K562 (cell line): ENCODE measurements at regions not wholly inside any gene's neighbourhood (a gene's known extent, or its start where the extent isn't known, plus 50 kb on each side); places are given as distances from the start of the nearest gene placed in this dataset.

Experiments used
- ATAC-seq: fragments of 200-7000 bp; cut with Tn5 transposase; 3 replicates; pipeline ENCODE4 v1.9.1; 2020; ENCODE audit warnings: moderate library complexity
- BruUV-seq: library from RNA; stranded (reverse); fragments of 400-500 nt; replicated peaks from 2 replicates; lab custom pipeline; 2021; lab: Mats Ljungman, UMichigan
- CTCF ChIA-PET: fragments of 300-600 bp; formaldehyde crosslinking; extraction: SDS; loops from one replicate; lab custom pipeline; 2021; ENCODE audit warnings: low intra/inter-chr PET ratio; lab: Yijun Ruan, JAX
- POLR2A ChIA-PET: fragments of 300-600, 350-650 bp; sonication (Branson Sonifier 250); formaldehyde crosslinking; extraction: SDS; loops from one replicate; lab custom pipeline; 2021; ENCODE audit warnings: antibody characterized with exemption, inconsistent platforms; lab: Yijun Ruan, JAX
- DNase-seq, 4 experiments: peaks; one replicate each; pipeline versions ENCODE4 v3.0.0 to v3.0.0-alpha.2; 2011 to 2018; ENCODE audit warnings: low spot score in 3 of 4, mixed read lengths in 3 of 4; ENCODE audit errors: extremely low read depth in 1 of 4
- FAIRE-seq: peaks from 2 replicates; lab custom pipeline; 2011; peaks lifted over from hg19 to GRCh38; lab: Jason Lieb, UNC
- H2AFZ ChIP-seq: 2 replicates; pipeline ENCODE4 v1.6.0; 2011; ENCODE audit warnings: low read depth, low read length, control low read depth, inconsistent platforms
- H3K27ac ChIP-seq: fragments of 200-600 bp; 3 replicates; pipeline ENCODE4 v1.8.0; 2011; ENCODE audit warnings: low read depth, mild to moderate bottlenecking, control low read depth, inconsistent platforms, low read length, moderate library complexity, mixed read lengths; ENCODE audit errors: extremely low read depth
- H3K27me3 ChIP-seq, 2 experiments: fragments of 300-600 bp in 1 of 2; 2 replicates in 1 of 2; 3 replicates in 1 of 2; pipeline versions ENCODE4 v1.6.0 to v1.8.0; 2011; ENCODE audit warnings: inconsistent platforms in 2 of 2, low read length in 2 of 2, mild to moderate bottlenecking in 1 of 2, mixed read lengths in 1 of 2, moderate library complexity in 1 of 2; ENCODE audit not compliant: control insufficient read depth in 2 of 2, insufficient read depth in 2 of 2
- H3K36me3 ChIP-seq: fragments of 300-600 bp; 3 replicates; pipeline ENCODE4 v1.8.0; 2011; ENCODE audit warnings: mild to moderate bottlenecking, low read length, inconsistent platforms; ENCODE audit not compliant: control insufficient read depth, insufficient read depth
- H3K4me1 ChIP-seq, 2 experiments: fragments of 200-600 bp in 1 of 2; replicated peaks in 1 of 2; 2 replicates in 1 of 2; 3 replicates in 1 of 2; pipeline versions ENCODE4 v1.5.1 to v1.8.0; 2011; ENCODE audit warnings: inconsistent platforms in 2 of 2, low read length in 2 of 2, mild to moderate bottlenecking in 1 of 2, mixed read lengths in 1 of 2, moderate library complexity in 1 of 2; ENCODE audit not compliant: control insufficient read depth in 2 of 2, insufficient read depth in 2 of 2
- H3K4me2 ChIP-seq: 2 replicates; pipeline ENCODE4 v1.6.1; 2011; ENCODE audit warnings: low read length, control low read depth, inconsistent platforms, mixed read lengths; ENCODE audit not compliant: insufficient read depth
- H3K4me3 ChIP-seq: fragments of 200-600 bp; sonication (generic), shearing (Covaris generic); 2 replicates; pipeline ENCODE4 v1.5.1; 2016; ENCODE audit warnings: control low read depth, inconsistent platforms
- H3K79me2 ChIP-seq: fragments of 200-600 bp; 3 replicates; pipeline ENCODE4 v1.8.0; 2011; ENCODE audit warnings: low read length, inconsistent platforms; ENCODE audit not compliant: control insufficient read depth, insufficient read depth
- H3K9ac ChIP-seq, 2 experiments: 2 replicates each; pipeline versions ENCODE4 v1.6.0 to v1.6.1; 2011; ENCODE audit warnings: low read depth in 2 of 2, low read length in 2 of 2, control low read depth in 1 of 2, inconsistent platforms in 1 of 2, mild to moderate bottlenecking in 1 of 2, mixed read lengths in 1 of 2; ENCODE audit not compliant: insufficient read depth in 1 of 2
- H3K9me1 ChIP-seq: one replicate; pipeline ENCODE4 v1.6.0; 2011; ENCODE audit warnings: inconsistent platforms, mild to moderate bottlenecking, low read length, moderate library complexity; ENCODE audit not compliant: control insufficient read depth, insufficient read depth
- H3K9me3 ChIP-seq: replicated peaks from 2 replicates; pipeline ENCODE4 v1.5.1; 2011; ENCODE audit warnings: low read depth, low read length, inconsistent platforms; ENCODE audit not compliant: control insufficient read depth, insufficient read depth
- H4K20me1 ChIP-seq: replicated peaks from 2 replicates; pipeline ENCODE4 v1.6.1; 2011; ENCODE audit warnings: low read length, inconsistent platforms, mixed read lengths; ENCODE audit not compliant: control insufficient read depth, insufficient read depth
- DMBX1 ChIP-seq: fragments of 250-450 bp; sonication (Bioruptor Pico); IDR thresholded peaks from 2 replicates; pipeline ENCODE4 v1.8.0; 2022; ENCODE audit warnings: inconsistent platforms, mild to moderate bottlenecking, moderate library complexity, borderline replicate concordance
- ETV6 ChIP-seq, 3 experiments: fragments of 150-350 bp in 1 of 3; sonication (generic) in 1 of 3; formaldehyde crosslinking in 1 of 3; IDR thresholded peaks; 2 replicates each; pipeline versions ENCODE4 v1.6.1 to v1.8.0; 2014 to 2022; ENCODE audit warnings: borderline replicate concordance in 2 of 3, low read depth in 2 of 3, antibody characterized with exemption in 1 of 3, low read length in 1 of 3, mild to moderate bottlenecking in 1 of 3, missing genetic modification reagents in 1 of 3
- RBM17 ChIP-seq: fragments of 200-400 bp; formaldehyde crosslinking; IDR thresholded peaks from 2 replicates; pipeline ENCODE4 v1.6.1; 2017; ENCODE audit warnings: low read depth, mild to moderate bottlenecking, low read length, borderline replicate concordance
- SLC30A9 ChIP-seq: fragments of 250-450 bp; sonication (Bioruptor Pico); IDR thresholded peaks from 2 replicates; pipeline ENCODE4 v1.8.0; 2022; ENCODE audit warnings: mild to moderate bottlenecking, moderate library complexity
- SMARCC2 ChIP-seq: fragments of 450-650 bp; IDR thresholded peaks from 2 replicates; pipeline ENCODE4 v1.6.1; 2017; ENCODE audit warnings: antibody characterized with exemption, moderate library complexity, mild to moderate bottlenecking, low read depth
- WGBS: fragments of 100-300 bp; shearing (Covaris generic); methylation state at CpG from one replicate; pipeline ENCODE4 v1.1.6; 2016; ENCODE audit warnings: low coverage, mixed read lengths; ENCODE audit not compliant: insufficient coverage; ENCODE audit errors: missing lambda C conversion rate; 5-methylcytosine and 5-hydroxymethylcytosine counted together
- in situ Hi-C: fragments of 300-500 bp; cut with MboI; formaldehyde crosslinking; loops from 4 replicates; pipeline ENCODE4 v1.15.0; 2018; ENCODE audit warnings: inconsistent platforms, mixed read lengths
- intact Hi-C: fragments of 100-400 bp; cut with micrococcal nuclease; formaldehyde crosslinking; loops from 2 replicates; pipeline ENCODE4 v1.14.2; 2022
- TF ChIP-seq, protein P1 (sequence below): fragments of 250-450 bp; sonication (Bioruptor Pico); IDR thresholded peaks from 2 replicates; pipeline ENCODE4 v1.5.0; 2021
- TF ChIP-seq, protein P2 (sequence below), 2 experiments: fragments of 250-450 bp in 1 of 2; fragments of 450-650 bp in 1 of 2; sonication (Bioruptor Pico) in 1 of 2; IDR thresholded peaks; 2 replicates each; pipeline versions ENCODE4 v1.6.1 to v1.8.0; 2016 to 2021; ENCODE audit warnings: mild to moderate bottlenecking in 2 of 2, moderate library complexity in 2 of 2, missing compliant biosample characterization in 1 of 2, missing genetic modification characterization in 1 of 2
- TF ChIP-seq, protein P3 (sequence below), 2 experiments: IDR thresholded peaks in 1 of 2; conservative IDR thresholded peaks in 1 of 2; 2 replicates each; pipeline ENCODE4 v1.6.1; 2016; ENCODE audit warnings: low read depth in 2 of 2, mild to moderate bottlenecking in 1 of 2, missing compliant biosample characterization in 1 of 2, missing genetic modification characterization in 1 of 2, moderate library complexity in 1 of 2
- TF ChIP-seq, protein P4 (sequence below): fragments of 250-450 bp; sonication (Bioruptor Pico); IDR thresholded peaks from 2 replicates; pipeline ENCODE4 v1.5.0; 2020; ENCODE audit warnings: mild to moderate bottlenecking, borderline replicate concordance
- TF ChIP-seq, protein P5 (sequence below): fragments of 450-650 bp; IDR thresholded peaks from 2 replicates; pipeline ENCODE4 v1.6.1; 2016; ENCODE audit warnings: antibody characterized with exemption

DNA sequence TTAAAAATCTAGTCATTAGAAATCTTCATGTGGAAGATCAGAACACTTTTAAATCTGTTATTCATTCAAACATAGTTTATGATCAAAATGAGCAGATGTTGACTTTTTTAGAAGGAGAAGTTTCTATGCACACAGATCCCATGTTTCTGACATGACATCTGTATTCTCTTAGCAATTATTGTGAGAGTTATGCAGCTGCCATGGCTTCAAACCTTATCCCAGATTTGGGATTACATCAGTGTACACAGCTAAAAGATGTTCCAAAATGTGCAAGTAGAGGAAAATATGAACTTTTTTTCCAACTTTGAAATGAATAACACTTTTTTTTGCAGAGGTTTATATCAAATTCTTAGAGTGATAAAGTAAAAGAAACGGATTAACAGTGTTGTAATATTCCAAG, 1166.9 kb downstream of the ZPLD1 start (continued):
- TF ChIP-seq, protein P1, sequence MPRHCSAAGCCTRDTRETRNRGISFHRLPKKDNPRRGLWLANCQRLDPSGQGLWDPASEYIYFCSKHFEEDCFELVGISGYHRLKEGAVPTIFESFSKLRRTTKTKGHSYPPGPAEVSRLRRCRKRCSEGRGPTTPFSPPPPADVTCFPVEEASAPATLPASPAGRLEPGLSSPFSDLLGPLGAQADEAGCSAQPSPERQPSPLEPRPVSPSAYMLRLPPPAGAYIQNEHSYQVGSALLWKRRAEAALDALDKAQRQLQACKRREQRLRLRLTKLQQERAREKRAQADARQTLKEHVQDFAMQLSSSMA (CRISPR knock-in tag), result no peak

DNA sequence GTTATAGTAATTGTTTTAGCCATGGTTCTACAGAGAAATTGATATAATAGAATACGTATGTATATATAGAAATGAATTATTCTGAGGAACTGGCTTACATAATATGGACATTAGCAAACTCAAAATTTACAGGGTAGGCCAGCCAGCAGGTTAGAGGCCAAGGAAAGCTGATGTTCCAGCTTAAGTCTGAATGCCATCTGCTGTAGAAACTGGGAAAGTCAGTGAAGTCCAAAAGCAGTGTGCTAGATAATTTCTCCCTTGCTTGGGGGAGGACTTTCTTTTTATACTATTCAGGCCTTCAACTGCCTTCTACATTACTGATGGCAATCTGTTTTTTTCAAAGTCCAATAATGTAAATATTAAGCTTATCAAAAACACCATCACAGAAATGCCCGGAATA, 1174.7 kb downstream of the ZPLD1 start:
- Histone ChIP-seq H3K27me3 (no peaks in the 10 kb centered on the region), H3K4me3 (no peak overlapping the region), H3K9me1 (no peaks in the 10 kb centered on the region), H2AFZ (no peak overlapping the region), H4K20me1 (no peaks in the 10 kb centered on the region), H3K27ac (no peak overlapping the region), H3K4me1 (no peaks in the 10 kb centered on the region), H3K9ac (no peak overlapping the region), H3K4me2 (no peak overlapping the region), H3K36me3 (no peaks in the 10 kb centered on the region), H3K9me3 (no peaks in the 10 kb centered on the region), H3K79me2 (no peaks in the 10 kb centered on the region)
- POLR2A ChIA-PET, result no interaction called here
- in situ Hi-C loops, result no loop called here
- no TSS peak for BruUV-seq
- intact Hi-C loops, result no loop called here
- WGBS, result 5% methylated on average over 2 of the region's 2 CpGs
- FAIRE-seq (no peak), DNase-seq (no peak), ATAC-seq (no peak)
- CTCF ChIA-PET, result no interaction called here
- TF ChIP-seq, protein P2, sequence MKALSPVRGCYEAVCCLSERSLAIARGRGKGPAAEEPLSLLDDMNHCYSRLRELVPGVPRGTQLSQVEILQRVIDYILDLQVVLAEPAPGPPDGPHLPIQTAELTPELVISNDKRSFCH (CRISPR knock-in tag; IDR thresholded peaks at IDR 0.05), result no peak
- TF ChIP-seq, protein P2 (tag; IDR thresholded peaks at IDR 0.05), result no peak
- TF ChIP-seq, protein P3, sequence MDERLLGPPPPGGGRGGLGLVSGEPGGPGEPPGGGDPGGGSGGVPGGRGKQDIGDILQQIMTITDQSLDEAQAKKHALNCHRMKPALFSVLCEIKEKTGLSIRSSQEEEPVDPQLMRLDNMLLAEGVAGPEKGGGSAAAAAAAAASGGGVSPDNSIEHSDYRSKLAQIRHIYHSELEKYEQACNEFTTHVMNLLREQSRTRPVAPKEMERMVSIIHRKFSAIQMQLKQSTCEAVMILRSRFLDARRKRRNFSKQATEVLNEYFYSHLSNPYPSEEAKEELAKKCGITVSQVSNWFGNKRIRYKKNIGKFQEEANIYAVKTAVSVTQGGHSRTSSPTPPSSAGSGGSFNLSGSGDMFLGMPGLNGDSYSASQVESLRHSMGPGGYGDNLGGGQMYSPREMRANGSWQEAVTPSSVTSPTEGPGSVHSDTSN (CRISPR knock-in tag; IDR thresholded peaks at IDR 0.05; ENCODE audit: low read depth), result no peak
- TF ChIP-seq, protein P3 (tag; conservative IDR thresholded peaks at IDR 0.05; ENCODE audit: low read depth), result no peak
- TF ChIP-seq SLC30A9, result no peak
- no peak for TF ChIP-seq ETV6 (IDR thresholded peaks at IDR 0.05; ENCODE audit: borderline replicate concordance in 1 of 2, low read depth in 2 of 2, low read length in 1 of 2)
- TF ChIP-seq ETV6 (CRISPR knock-in tag; IDR thresholded peaks at IDR 0.05; ENCODE audit: borderline replicate concordance), result no peak
- TF ChIP-seq SMARCC2, result no peak
- no peak for TF ChIP-seq RBM17
- TF ChIP-seq, protein P4, sequence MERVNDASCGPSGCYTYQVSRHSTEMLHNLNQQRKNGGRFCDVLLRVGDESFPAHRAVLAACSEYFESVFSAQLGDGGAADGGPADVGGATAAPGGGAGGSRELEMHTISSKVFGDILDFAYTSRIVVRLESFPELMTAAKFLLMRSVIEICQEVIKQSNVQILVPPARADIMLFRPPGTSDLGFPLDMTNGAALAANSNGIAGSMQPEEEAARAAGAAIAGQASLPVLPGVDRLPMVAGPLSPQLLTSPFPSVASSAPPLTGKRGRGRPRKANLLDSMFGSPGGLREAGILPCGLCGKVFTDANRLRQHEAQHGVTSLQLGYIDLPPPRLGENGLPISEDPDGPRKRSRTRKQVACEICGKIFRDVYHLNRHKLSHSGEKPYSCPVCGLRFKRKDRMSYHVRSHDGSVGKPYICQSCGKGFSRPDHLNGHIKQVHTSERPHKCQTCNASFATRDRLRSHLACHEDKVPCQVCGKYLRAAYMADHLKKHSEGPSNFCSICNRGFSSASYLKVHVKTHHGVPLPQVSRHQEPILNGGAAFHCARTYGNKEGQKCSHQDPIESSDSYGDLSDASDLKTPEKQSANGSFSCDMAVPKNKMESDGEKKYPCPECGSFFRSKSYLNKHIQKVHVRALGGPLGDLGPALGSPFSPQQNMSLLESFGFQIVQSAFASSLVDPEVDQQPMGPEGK (CRISPR knock-in tag), result no peak
- no peak for TF ChIP-seq DMBX1 (CRISPR knock-in tag)
- TF ChIP-seq, protein P5, sequence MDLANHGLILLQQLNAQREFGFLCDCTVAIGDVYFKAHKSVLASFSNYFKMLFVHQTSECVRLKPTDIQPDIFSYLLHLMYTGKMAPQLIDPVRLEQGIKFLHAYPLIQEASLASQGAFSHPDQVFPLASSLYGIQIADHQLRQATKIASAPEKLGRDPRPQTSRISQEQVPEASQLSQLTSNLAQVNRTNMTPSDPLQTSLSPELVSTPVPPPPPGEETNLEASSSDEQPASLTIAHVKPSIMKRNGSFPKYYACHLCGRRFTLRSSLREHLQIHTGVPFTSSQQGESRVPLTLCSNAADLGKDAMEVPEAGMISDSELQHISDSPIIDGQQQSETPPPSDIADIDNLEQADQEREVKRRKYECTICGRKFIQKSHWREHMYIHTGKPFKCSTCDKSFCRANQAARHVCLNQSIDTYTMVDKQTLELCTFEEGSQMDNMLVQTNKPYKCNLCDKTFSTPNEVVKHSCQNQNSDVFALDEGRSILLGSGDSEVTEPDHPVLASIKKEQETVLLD, result no peak
